ENCODE measurements at regions not wholly inside any gene's neighbourhood (a gene's known extent, or its start where the extent isn't known, plus 50 kb on each side); places are given as distances from the start of the nearest gene placed in this dataset.

DNA sequence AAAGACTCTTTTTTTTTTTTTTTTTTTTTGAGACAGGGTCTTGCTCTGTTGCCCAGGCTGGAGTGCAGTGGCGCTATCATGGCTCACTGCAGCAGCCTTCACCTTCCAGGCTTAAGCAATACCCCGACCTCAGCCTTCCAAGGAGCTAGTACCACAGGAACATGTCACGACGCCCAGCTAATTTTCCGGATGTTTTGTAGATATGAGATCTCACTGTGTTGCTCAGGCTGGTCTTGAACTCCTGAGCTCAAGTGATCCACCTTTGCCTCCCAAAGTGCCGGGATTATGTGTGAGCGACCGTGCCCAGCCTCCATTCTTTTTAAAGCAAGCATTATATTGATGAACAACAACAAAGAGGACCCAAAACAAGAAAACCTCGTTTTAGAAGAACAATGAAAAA is 307.1 kb upstream of the ID2 start:
- no peaks in the 10 kb centered on the region for H3F3A ChIP-seq (ENCODE audit: control insufficient read depth, insufficient read depth)
- peaks cover 21% of the 10 kb centered on the region for H3K4me1 ChIP-seq (ENCODE audit: control insufficient read depth, low read length)
- H3K9me3 ChIP-seq (ENCODE audit: control insufficient read depth, insufficient read depth, low read length), result no peaks in the 10 kb centered on the region
- H3K4me2 ChIP-seq (ENCODE audit: low read length), result no peak overlapping the region
- H4K20me1 ChIP-seq (ENCODE audit: control insufficient read depth, insufficient read depth, low read depth, low read length), result no peaks in the 10 kb centered on the region
- H3K4me3 ChIP-seq (ENCODE audit: low read length), result no peak overlapping the region
- H3K79me2 ChIP-seq (ENCODE audit: control insufficient read depth, low read length), result no peaks in the 10 kb centered on the region
- no peak overlapping the region for H3K27ac ChIP-seq (ENCODE audit: low read depth, low read length)
- no peak for TF ChIP-seq CTCF (IDR thresholded peaks at IDR 0.05; ENCODE audit: low read depth, low read length, poor library complexity, severe bottlenecking)
- no peak for TF ChIP-seq EZH2phosphoT487 (IDR thresholded peaks at IDR 0.05; ENCODE audit: borderline replicate concordance, low read length)
- H3K36me3 ChIP-seq (ENCODE audit: control insufficient read depth, low read length), result no peaks in the 10 kb centered on the region
- no peaks in the 10 kb centered on the region for H3K27me3 ChIP-seq (ENCODE audit: control insufficient read depth, low read length)
- H3K9me2 ChIP-seq (replicated peaks; ENCODE audit: control insufficient read depth, low read length), result no peaks in the 10 kb centered on the region

DNA sequence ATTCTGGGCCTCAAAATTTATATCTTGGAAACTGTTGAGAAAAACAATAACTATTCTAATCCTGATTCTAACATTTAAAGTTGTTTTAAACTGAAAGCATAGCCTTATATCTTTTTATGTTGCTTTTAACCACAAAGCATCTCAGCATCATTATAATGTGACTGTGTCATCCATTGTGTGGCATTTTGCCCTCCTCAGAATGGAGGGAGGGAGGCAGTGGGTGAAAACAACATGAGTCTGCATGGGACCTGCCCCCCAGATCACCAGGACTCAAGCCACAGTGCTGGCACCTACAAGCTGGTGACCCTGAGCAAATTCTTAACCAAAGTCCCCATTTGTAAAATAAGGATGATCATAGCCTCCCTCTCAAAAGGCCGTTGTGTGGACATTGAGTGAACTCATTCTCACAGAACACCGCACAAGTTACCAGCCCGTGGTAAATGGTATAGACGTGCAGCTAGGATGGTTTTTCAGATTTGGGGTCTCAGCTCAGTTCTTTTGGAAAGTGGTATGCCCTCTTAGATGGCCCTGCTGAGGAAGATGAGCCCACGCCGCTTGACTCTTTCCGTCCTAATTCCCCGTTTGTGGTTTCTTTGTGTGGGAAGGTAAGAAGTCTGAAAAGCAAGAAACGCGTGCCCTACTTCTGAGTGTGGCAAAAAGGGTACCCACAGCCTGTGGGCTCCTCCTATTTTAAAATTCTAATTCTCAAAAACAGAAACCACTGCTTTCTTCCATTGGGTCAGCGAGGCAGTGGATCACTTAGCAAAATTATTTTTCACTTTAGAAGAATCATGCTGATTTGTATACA is 305.0 kb upstream of the ID2 start:
- TF ChIP-seq EZH2phosphoT487 (IDR thresholded peaks at IDR 0.05; ENCODE audit: borderline replicate concordance, low read length) (no peak), CTCF (IDR thresholded peaks at IDR 0.05; ENCODE audit: low read depth, low read length, poor library complexity, severe bottlenecking) (no peak)
- Histone ChIP-seq H3K9me3 (ENCODE audit: control insufficient read depth, insufficient read depth, low read length) (no peaks in the 10 kb centered on the region), H3K4me3 (ENCODE audit: low read length) (no peak overlapping the region), H3K27ac (ENCODE audit: low read depth, low read length) (no peak overlapping the region), H3K36me3 (ENCODE audit: control insufficient read depth, low read length) (no peaks in the 10 kb centered on the region), H3K79me2 (ENCODE audit: control insufficient read depth, low read length) (no peaks in the 10 kb centered on the region), H3K27me3 (ENCODE audit: control insufficient read depth, low read length) (no peaks in the 10 kb centered on the region), H3K9me2 (replicated peaks; ENCODE audit: control insufficient read depth, low read length) (no peaks in the 10 kb centered on the region), H3K4me2 (ENCODE audit: low read length) (no peak overlapping the region), H3F3A (ENCODE audit: control insufficient read depth, insufficient read depth) (no peaks in the 10 kb centered on the region), H3K4me1 (ENCODE audit: control insufficient read depth, low read length) (peaks cover 24% of the 10 kb centered on the region), H4K20me1 (ENCODE audit: control insufficient read depth, insufficient read depth, low read depth, low read length) (no peaks in the 10 kb centered on the region)

- Histone ChIP-seq H3K4me1 (ENCODE audit: control insufficient read depth, low read length) (peaks cover 24% of the 10 kb centered on the region), H4K20me1 (ENCODE audit: control insufficient read depth, insufficient read depth, low read depth, low read length) (no peaks in the 10 kb centered on the region), H3K79me2 (ENCODE audit: control insufficient read depth, low read length) (no peaks in the 10 kb centered on the region), H3K9me3 (ENCODE audit: control insufficient read depth, insufficient read depth, low read length) (no peaks in the 10 kb centered on the region), H3K36me3 (ENCODE audit: control insufficient read depth, low read length) (no peaks in the 10 kb centered on the region), H3K4me2 (ENCODE audit: low read length) (no peak overlapping the region), H3K27me3 (ENCODE audit: control insufficient read depth, low read length) (no peaks in the 10 kb centered on the region), H3K4me3 (ENCODE audit: low read length) (no peak overlapping the region), H3K27ac (ENCODE audit: low read depth, low read length) (no peak overlapping the region), H3K9me2 (replicated peaks; ENCODE audit: control insufficient read depth, low read length) (no peaks in the 10 kb centered on the region), H3F3A (ENCODE audit: control insufficient read depth, insufficient read depth) (no peaks in the 10 kb centered on the region)
- TF ChIP-seq CTCF (IDR thresholded peaks at IDR 0.05; ENCODE audit: low read depth, low read length, poor library complexity, severe bottlenecking) (no peak), EZH2phosphoT487 (IDR thresholded peaks at IDR 0.05; ENCODE audit: borderline replicate concordance, low read length) (no peak)
Observed at GRCh38 chr2:8378016-8378810, 303.6 kb upstream of the ID2 start.

Measured in DOHH2 (cell line).